HCT116 (cell line): ENCODE measurements at regions not wholly inside any gene's neighbourhood (a gene's known extent, or its start where the extent isn't known, plus 50 kb on each side); places are given as distances from the start of the nearest gene placed in this dataset.

Experiments
- ATAC-seq: fragments of 200-7000 bp; cut with Tn5 transposase; 2 replicates; pipeline ENCODE4 v1.9.1; 2020; ENCODE audit warnings: mild to moderate bottlenecking, moderate library complexity
- BruUV-seq: library from RNA; stranded (reverse); fragments of 400-500 nt; replicated peaks from 2 replicates; lab custom pipeline; 2021; lab: Mats Ljungman, UMichigan
- CTCF ChIA-PET: fragments of 300-600 bp; sonication (Branson Sonifier 250); formaldehyde crosslinking; loops from one replicate; lab custom pipeline; 2021; ENCODE audit warnings: antibody characterized with exemption; lab: Charles Lee
- POLR2A ChIA-PET: fragments of 300-600, 350-600 bp; sonication (Branson Sonifier 250); formaldehyde crosslinking; loops from one replicate; lab custom pipeline; 2021; ENCODE audit warnings: antibody characterized with exemption; lab: Charles Lee
- RAD21 ChIA-PET, 2 experiments: fragments of 300-600 bp; sonication (Branson Sonifier 250); formaldehyde crosslinking; loops; one replicate each; lab custom pipeline; 2023; ENCODE audit warnings: low total read pairs in 2 of 2; ENCODE audit not compliant: uncharacterized antibody in 2 of 2, unreplicated experiment in 2 of 2, low non-redundant PET in 1 of 2; lab: Charles Lee
- DNase-seq: peaks from one replicate; pipeline ENCODE4 v3.0.0-alpha.2; 2010; ENCODE audit warnings: low read depth, low spot score
- H2AFZ ChIP-seq: fragments of 200-600 bp; shearing (Covaris generic), sonication (generic); 2 replicates; pipeline ENCODE4 v1.6.1; 2017; ENCODE audit warnings: low read depth, mixed run types, mixed read lengths, antibody characterized with exemption, low read length; ENCODE audit not compliant: poor library complexity, severe bottlenecking
- H3K27ac ChIP-seq: 2 replicates; pipeline ENCODE4 v1.5.1; 2012; ENCODE audit warnings: low read depth, low read length
- H3K27me3 ChIP-seq: fragments of 200-600 bp; sonication (generic); 2 replicates; pipeline ENCODE4 v1.6.1; 2016; ENCODE audit warnings: mixed run types, low read length, mixed read lengths; ENCODE audit not compliant: insufficient read depth
- H3K36me3 ChIP-seq, 2 experiments: fragments of 200-500 bp in 1 of 2; fragments of 200-600 bp in 1 of 2; sonication (Bioruptor generic) in 1 of 2; sonication (generic) in 1 of 2; 2 replicates each; pipeline versions ENCODE4 v1.5.1 to v1.6.1; 2014 to 2016; ENCODE audit warnings: low read length in 2 of 2, inconsistent platforms in 1 of 2, mixed read lengths in 1 of 2, mixed run types in 1 of 2; ENCODE audit not compliant: insufficient read depth in 2 of 2, control insufficient read depth in 1 of 2
- H3K4me1 ChIP-seq, 2 experiments: fragments of 200-600 bp in 1 of 2; sonication (generic) in 1 of 2; 2 replicates each; pipeline versions ENCODE4 v1.5.1 to v1.6.1; 2012 to 2017; ENCODE audit warnings: low read length in 2 of 2, inconsistent platforms in 1 of 2, mild to moderate bottlenecking in 1 of 2, mixed read lengths in 1 of 2, mixed run types in 1 of 2, moderate library complexity in 1 of 2; ENCODE audit not compliant: insufficient read depth in 2 of 2, control insufficient read depth in 1 of 2
- H3K4me2 ChIP-seq: fragments of 200-600 bp; sonication (generic); 2 replicates; pipeline ENCODE4 v1.6.1; 2017; ENCODE audit warnings: mixed run types, low read length, mixed read lengths
- H3K4me3 ChIP-seq, 2 experiments: fragments of 200-600 bp in 1 of 2; sonication (generic) in 1 of 2; replicated peaks in 1 of 2; 2 replicates each; pipeline ENCODE4 v1.5.1; 2011 to 2016; ENCODE audit warnings: low read length in 2 of 2, control low read depth in 1 of 2, low read depth in 1 of 2, mild to moderate bottlenecking in 1 of 2, mixed read lengths in 1 of 2, mixed run types in 1 of 2
- H3K79me2 ChIP-seq: fragments of 200-600 bp; sonication (generic); 2 replicates; pipeline ENCODE4 v1.6.1; 2017; ENCODE audit warnings: mild to moderate bottlenecking, mixed run types, low read length, moderate library complexity, mixed read lengths; ENCODE audit not compliant: insufficient read depth
- H3K9ac ChIP-seq: fragments of 200-600 bp; sonication (generic); 2 replicates; pipeline ENCODE4 v1.6.1; 2016; ENCODE audit warnings: low read length, mixed read lengths
- H3K9me2 ChIP-seq: fragments of 200-600 bp; sonication (generic), shearing (Covaris generic); 2 replicates; pipeline ENCODE4 v1.6.1; 2017; ENCODE audit warnings: mixed run types, mild to moderate bottlenecking, moderate library complexity; ENCODE audit not compliant: insufficient read depth
- H3K9me3 ChIP-seq, 2 experiments: fragments of 200-500 bp in 1 of 2; fragments of 200-600 bp in 1 of 2; sonication (Bioruptor generic) in 1 of 2; sonication (generic) in 1 of 2; 2 replicates each; pipeline ENCODE4 v1.6.1; 2014 to 2017; ENCODE audit warnings: low read length in 2 of 2, mixed read lengths in 2 of 2, inconsistent platforms in 1 of 2, low read depth in 1 of 2, mild to moderate bottlenecking in 1 of 2, mixed run types in 1 of 2, moderate library complexity in 1 of 2; ENCODE audit not compliant: control insufficient read depth in 1 of 2, insufficient read depth in 1 of 2
- H4K20me1 ChIP-seq: fragments of 200-600 bp; sonication (generic), shearing (Covaris generic); 2 replicates; pipeline ENCODE4 v1.6.1; 2017; ENCODE audit warnings: mixed run types, mild to moderate bottlenecking, moderate library complexity; ENCODE audit not compliant: insufficient read depth
- CTCF ChIP-seq, 3 experiments: fragments of 200-600 bp in 1 of 3; sonication (generic) in 1 of 3; IDR thresholded peaks in 2 of 3; conservative IDR thresholded peaks in 1 of 3; 2 replicates each; pipeline ENCODE4 v1.5.1; 2012 to 2017; ENCODE audit warnings: low read depth in 2 of 3, low read length in 2 of 3, antibody characterized with exemption in 1 of 3, borderline replicate concordance in 1 of 3, control low read depth in 1 of 3, mild to moderate bottlenecking in 1 of 3, mixed read lengths in 1 of 3, mixed run types in 1 of 3, moderate library complexity in 1 of 3; ENCODE audit not compliant: insufficient read depth in 1 of 3
- EZH2 ChIP-seq: fragments of 200-600 bp; sonication (generic); IDR thresholded peaks from 2 replicates; pipeline ENCODE4 v1.6.1; 2017; ENCODE audit warnings: antibody characterized with exemption, mixed run types
- JUND ChIP-seq: IDR thresholded peaks from 2 replicates; pipeline ENCODE4 v1.6.1; 2012
- POLR2A ChIP-seq: IDR thresholded peaks from 2 replicates; pipeline ENCODE4 v1.7.0; 2011; ENCODE audit warnings: borderline replicate concordance; ENCODE audit not compliant: insufficient read depth, insufficient read length; ENCODE audit errors: extremely low read depth
- POLR2AphosphoS5 ChIP-seq: IDR thresholded peaks from 2 replicates; pipeline ENCODE4 v1.6.1; 2011; ENCODE audit warnings: mild to moderate bottlenecking, low read depth, low read length, moderate library complexity
- SIN3A ChIP-seq: IDR thresholded peaks from 2 replicates; pipeline ENCODE4 v1.6.1; 2012; ENCODE audit warnings: low read depth
- SRF ChIP-seq: IDR thresholded peaks from 2 replicates; pipeline ENCODE4 v1.6.1; 2012; ENCODE audit warnings: low read depth
- TCF7L2 ChIP-seq: IDR thresholded peaks from 2 replicates; pipeline ENCODE4 v1.7.0; 2011; ENCODE audit warnings: borderline replicate concordance, inconsistent platforms; ENCODE audit not compliant: insufficient read depth, insufficient read length; ENCODE audit errors: extremely low read depth
- YY1 ChIP-seq: IDR thresholded peaks from 2 replicates; pipeline ENCODE4 v1.6.1; 2011; ENCODE audit warnings: low read length, low read depth, moderate library complexity, mild to moderate bottlenecking; ENCODE audit not compliant: insufficient replicate concordance; ENCODE audit errors: extremely low read depth
- ZBTB33 ChIP-seq: IDR thresholded peaks from 2 replicates; pipeline ENCODE4 v1.6.1; 2011; ENCODE audit warnings: mild to moderate bottlenecking, low read length, moderate library complexity; ENCODE audit not compliant: insufficient replicate concordance; ENCODE audit errors: extremely low read depth
- ZFX ChIP-seq: fragments of 450-650 bp; IDR thresholded peaks from 2 replicates; pipeline ENCODE4 v1.6.1; 2017
- ZNF274 ChIP-seq: fragments of 200-500 bp; sonication (Bioruptor generic); IDR thresholded peaks from 2 replicates; pipeline ENCODE4 v1.6.1; 2014; ENCODE audit warnings: mild to moderate bottlenecking, low read depth, low read length, inconsistent platforms
- intact Hi-C: fragments of 100-400 bp; cut with micrococcal nuclease; formaldehyde crosslinking; loops from 2 replicates; pipeline ENCODE4 v1.10.0; 2022
- TF ChIP-seq, protein P1 (sequence below): IDR thresholded peaks from 2 replicates; pipeline ENCODE4 v1.6.1; 2012

DNA sequence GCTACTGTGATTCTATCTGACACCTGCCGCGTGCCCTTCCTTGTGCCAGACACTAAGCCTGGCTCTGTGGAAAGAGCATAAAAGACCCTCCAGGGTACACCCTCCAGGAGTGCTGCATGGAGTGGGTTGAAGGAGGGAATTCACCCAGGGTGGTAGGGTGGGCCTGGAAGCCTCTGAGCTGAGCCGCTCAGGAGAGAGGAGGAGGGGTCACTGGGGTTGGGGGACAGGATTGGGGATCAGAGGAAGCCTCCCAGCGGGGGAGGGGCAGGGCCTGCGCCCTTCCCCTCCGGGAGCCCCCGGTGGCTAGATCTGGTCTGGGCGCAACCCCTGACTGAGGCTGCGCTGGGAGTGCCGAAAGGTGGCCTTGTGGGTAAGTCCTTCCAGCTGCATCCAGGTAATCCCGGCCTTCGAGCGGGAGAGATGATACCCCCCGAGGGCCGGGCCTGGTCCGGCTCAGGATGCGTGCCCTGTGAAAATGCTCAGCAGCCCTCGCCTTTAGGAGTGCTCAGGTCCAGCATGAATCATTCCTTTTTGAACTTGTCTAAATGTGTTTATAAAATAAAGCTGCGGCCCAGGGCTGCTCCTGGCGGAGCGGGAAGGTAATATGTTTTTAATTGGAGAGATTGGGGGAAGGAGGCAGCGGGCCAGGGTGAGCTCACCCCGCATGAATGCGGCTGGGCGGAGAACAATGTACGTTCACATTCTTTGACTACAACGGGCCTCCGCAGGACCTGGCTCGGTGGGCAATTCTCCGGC is 118.1 kb upstream of the SMIM23 start:
- ATAC-seq (peak; percentile 87), DNase-seq (no peak)
- no peaks in the 10 kb centered on the region for H3K36me3 ChIP-seq

DNA sequence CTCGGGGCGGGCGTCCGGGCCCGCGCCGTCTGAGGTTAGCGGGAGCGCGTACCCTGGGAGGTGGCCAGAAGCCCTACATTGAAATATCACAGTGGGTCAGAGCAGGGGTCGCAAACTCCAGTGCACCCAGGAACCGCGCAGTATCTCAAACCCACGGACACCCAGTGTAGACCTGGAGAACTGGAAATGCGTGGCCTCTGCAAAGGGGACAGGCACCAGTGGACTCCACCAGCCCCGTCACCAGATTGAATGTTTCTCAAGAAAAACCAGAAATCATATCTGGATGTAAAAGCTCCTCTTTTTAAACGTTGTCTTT is 117.6 kb upstream of the SMIM23 start:
- ChIA-PET POLR2A (no interaction called here), RAD21 (no interaction called here), CTCF (interaction anchor here (0.9 kb wide), 1 partner anchor 90 kb away, joined by 3 read pairs; no protein-coding TSS in a partner anchor)
- DNase-seq, result no peak
- Histone ChIP-seq H3K36me3 (no peaks in the 10 kb centered on the region), H3K27me3 (no peaks in the 10 kb centered on the region), H3K4me2 (peak overlapping the region; percentile 54), H3K4me3 (0 out of 4 replicates have a peak overlapping the region, but pooled peaks of 1 of the 2 experiments have one; percentile 6), H3K79me2 (no peaks in the 10 kb centered on the region), H4K20me1 (no peaks in the 10 kb centered on the region), H3K9me2 (no peaks in the 10 kb centered on the region), H3K4me1 (peaks cover 3 to 14% of the 10 kb centered on the region in 2 experiments; a peak in 3 of 4 replicates), H3K9ac (peak overlapping the region; percentile 14; the same call in 1 of the 2 replicates), H3K9me3 (no peaks in the 10 kb centered on the region), H3K27ac (peak overlapping the region; percentile 21), H2AFZ (peak overlapping the region; percentile 64)
- no TSS peak for BruUV-seq
- peak; percentile 53 for ATAC-seq
- intact Hi-C loops, result no loop called here
- TF ChIP-seq YY1 (no peak), POLR2A (no peak), SRF (no peak), ZNF274 (no peak), JUND (no peak), EZH2 (no peak), ZFX (no peak), ZBTB33 (no peak), CTCF (IDR thresholded peaks at IDR 0.05 in 2 of 3, conservative IDR thresholded peaks at IDR 0.05 in 1 of 3; ENCODE audit: borderline replicate concordance in 1 of 3, insufficient read depth in 1 of 3, low read depth in 2 of 3, low read length in 2 of 3) (no peak), POLR2AphosphoS5 (no peak)
- TF ChIP-seq, protein P1, sequence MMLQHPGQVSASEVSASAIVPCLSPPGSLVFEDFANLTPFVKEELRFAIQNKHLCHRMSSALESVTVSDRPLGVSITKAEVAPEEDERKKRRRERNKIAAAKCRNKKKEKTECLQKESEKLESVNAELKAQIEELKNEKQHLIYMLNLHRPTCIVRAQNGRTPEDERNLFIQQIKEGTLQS, result no peak

More for the DNA sequence above, 118.1 kb upstream of the SMIM23 start:
- TF ChIP-seq POLR2AphosphoS5 (no peak), ZFX (peak; percentile 28; the same call in 1 of the 2 replicates), SRF (no peak), TCF7L2 (no peak), SIN3A (no peak)
- TF ChIP-seq, all 23 proteins: peak for 1
- Histone ChIP-seq H3K27me3 (no peaks in the 10 kb centered on the region), H3K9ac (peak overlapping the region; percentile 14; the same call in 1 of the 2 replicates), H4K20me1 (no peaks in the 10 kb centered on the region), H3K9me3 (no peaks in the 10 kb centered on the region), H2AFZ (peak overlapping the region; percentile 64), H3K27ac (peak overlapping the region; percentile 21), H3K4me2 (peak overlapping the region; percentile 54), H3K4me3 (0 out of 4 replicates have a peak overlapping the region, but pooled peaks of 1 of the 2 experiments have one; percentile 6), H3K4me1 (peaks cover 3 to 14% of the 10 kb centered on the region in 2 experiments; a peak in 3 of 4 replicates), H3K9me2 (no peaks in the 10 kb centered on the region), H3K79me2 (no peaks in the 10 kb centered on the region)
- intact Hi-C loops, result no loop called here
- RAD21 ChIA-PET, result no interaction called here
- POLR2A ChIA-PET, result no interaction called here
- CTCF ChIA-PET, result interaction anchor here (0.9 kb wide), 1 partner anchor 90 kb away, joined by 3 read pairs; no protein-coding TSS in a partner anchor
- no TSS peak for BruUV-seq
